Ishikawa (cell line): ENCODE measurements at regions not wholly inside any gene's neighbourhood (a gene's known extent, or its start where the extent isn't known, plus 50 kb on each side); places are given as distances from the start of the nearest gene placed in this dataset.

Experiments
- CEBPB ChIP-seq: IDR thresholded peaks from 2 replicates; pipeline ENCODE4 v1.6.1; 2012
- CREB1 ChIP-seq: IDR thresholded peaks from 2 replicates; pipeline ENCODE4 v1.6.1; 2012; ENCODE audit warnings: low read depth
- EGR1 ChIP-seq: IDR thresholded peaks from 2 replicates; pipeline ENCODE4 v1.6.1; 2012
- FOXM1 ChIP-seq: IDR thresholded peaks from 2 replicates; pipeline ENCODE4 v1.6.1; 2012; ENCODE audit warnings: low read depth, borderline replicate concordance
- MAX ChIP-seq: IDR thresholded peaks from 2 replicates; pipeline ENCODE4 v1.6.1; 2012
- NFIC ChIP-seq: IDR thresholded peaks from 2 replicates; pipeline ENCODE4 v1.6.1; 2012
- RAD21 ChIP-seq: IDR thresholded peaks from 2 replicates; pipeline ENCODE4 v1.6.1; 2012; ENCODE audit warnings: low read depth
- REST ChIP-seq: IDR thresholded peaks from 2 replicates; pipeline ENCODE4 v1.6.1; 2012; ENCODE audit warnings: low read depth, mild to moderate bottlenecking
- TAF1 ChIP-seq: IDR thresholded peaks from 2 replicates; pipeline ENCODE4 v1.6.1; 2012; ENCODE audit warnings: low read depth, mild to moderate bottlenecking
- TCF12 ChIP-seq: IDR thresholded peaks from 2 replicates; pipeline ENCODE4 v1.6.1; 2012; ENCODE audit warnings: low read depth
- TEAD4 ChIP-seq: IDR thresholded peaks from 2 replicates; pipeline ENCODE4 v1.6.1; 2012
- USF1 ChIP-seq: IDR thresholded peaks from 2 replicates; pipeline ENCODE4 v1.6.1; 2012
- YY1 ChIP-seq: IDR thresholded peaks from 2 replicates; pipeline ENCODE4 v1.6.1; 2012; ENCODE audit warnings: low read depth
- ZBTB7A ChIP-seq: IDR thresholded peaks from 2 replicates; pipeline ENCODE4 v1.6.1; 2012; ENCODE audit warnings: low read depth

- TF ChIP-seq MAX = no peak
- no peak for TF ChIP-seq TAF1
- no peak for TF ChIP-seq ZBTB7A
Observed at GRCh38 chr7:69282946-69283345, 315.3 kb upstream of the AUTS2 start.

- TF ChIP-seq MAX = no peak
- no peak for TF ChIP-seq USF1
- no peak for TF ChIP-seq RAD21
- no peak for TF ChIP-seq CEBPB
- TF ChIP-seq EGR1 = no peak
Observed at GRCh38 chr7:69283421-69283820, 314.9 kb upstream of the AUTS2 start.

- no peak for TF ChIP-seq REST
- no peak for TF ChIP-seq EGR1
- no peak for TF ChIP-seq TCF12
- TF ChIP-seq USF1 = no peak
Observed at GRCh38 chr7:69285854-69286253, 312.4 kb upstream of the AUTS2 start.

GRCh38 chr7:69295977-69296376 is 302.3 kb upstream of the AUTS2 start:
- TF ChIP-seq TCF12 (no peak), REST (no peak), CREB1 (no peak), RAD21 (no peak), MAX (no peak), CEBPB (no peak), USF1 (no peak), YY1 (no peak), ZBTB7A (no peak), TAF1 (no peak)

GRCh38 chr7:69301253-69301652 is 297.0 kb upstream of the AUTS2 start:
- TF ChIP-seq ZBTB7A = no peak
- TF ChIP-seq EGR1 = no peak
- no peak for TF ChIP-seq RAD21
- TF ChIP-seq TAF1 = no peak

- TF ChIP-seq FOXM1 = no peak
- TF ChIP-seq TEAD4 = no peak
Observed at GRCh38 chr7:69309601-69310000, 288.7 kb upstream of the AUTS2 start.

GRCh38 chr7:69311489-69311888 is 286.8 kb upstream of the AUTS2 start:
- no peak for TF ChIP-seq NFIC
- TF ChIP-seq ZBTB7A = no peak
- no peak for TF ChIP-seq USF1
- no peak for TF ChIP-seq CEBPB
- TF ChIP-seq RAD21 = no peak
- TF ChIP-seq YY1 = no peak
- no peak for TF ChIP-seq TCF12
- no peak for TF ChIP-seq REST
- no peak for TF ChIP-seq CREB1
- no peak for TF ChIP-seq EGR1
- no peak for TF ChIP-seq FOXM1
